Gastrocnemius medialis (tissue), 4 donors: ENCODE measurements at regions not wholly inside any gene's neighbourhood (a gene's known extent, or its start where the extent isn't known, plus 50 kb on each side); places are given as distances from the start of the nearest gene placed in this dataset.

ENCODE experiments used
- ATAC-seq, 2 donors: fragments of 150-250 bp; one replicate each; pipeline ENCODE4 v1.9.1; 2016
- DNase-seq, 2 donors: peaks; one replicate each; pipeline ENCODE4 v3.0.0-alpha.2; 2019
- H3K27ac ChIP-seq, 4 donors: fragments of 200-600 bp; sonication (generic); 1 replicate in 1 of 4; 2 replicates in 3 of 4; pipeline ENCODE4 v1.5.1; 2016 to 2018; ENCODE audit warnings: mild to moderate bottlenecking in 2 of 4, moderate library complexity in 1 of 4
- H3K27me3 ChIP-seq, 3 donors: fragments of 200-600 bp; sonication (generic) in 2 of 3; 1 replicate in 1 of 3; 2 replicates in 2 of 3; pipeline versions ENCODE4 v1.5.1 to v1.6.0; 2016 to 2019; ENCODE audit warnings: mild to moderate bottlenecking in 1 of 3, moderate library complexity in 1 of 3
- H3K36me3 ChIP-seq, 2 donors: fragments of 200-600 bp; sonication (generic) in 1 of 2; one replicate each; pipeline ENCODE4 v1.5.1; 2017 to 2018
- H3K4me1 ChIP-seq, 2 donors: fragments of 200-600 bp; sonication (generic) in 1 of 2; one replicate each; pipeline ENCODE4 v1.5.1; 2016 to 2017; ENCODE audit warnings: mild to moderate bottlenecking in 2 of 2
- H3K4me3 ChIP-seq, 4 donors: fragments of 200-600 bp; sonication (generic) in 3 of 4; 1 replicate in 1 of 4; 2 replicates in 3 of 4; pipeline ENCODE4 v1.5.1; 2016 to 2019; ENCODE audit warnings: mild to moderate bottlenecking in 2 of 4
- H3K9me3 ChIP-seq, 3 donors: fragments of 200-600 bp; sonication (generic) in 2 of 3; 1 replicate in 1 of 3; 2 replicates in 2 of 3; pipeline ENCODE4 v1.5.1; 2016 to 2019
- POLR2A ChIP-seq, 2 donors: fragments of 450-650 bp; IDR thresholded peaks; one replicate each; pipeline ENCODE4 v1.6.1; 2017; ENCODE audit warnings: antibody characterized with exemption in 2 of 2, mild to moderate bottlenecking in 2 of 2, moderate library complexity in 2 of 2
- in situ Hi-C, 4 donors: fragments of 200-750 bp; cut with MboI; loops; one replicate each; pipeline versions ENCODE4 v1.15.0 to v1.8.0; 2017; ENCODE audit warnings: low sequenced_read_pairs in 4 of 4
- intact Hi-C: fragments of 100-400 bp; cut with DNase I; formaldehyde crosslinking; loops from one replicate; pipeline ENCODE4 v1.15.1; 2023; ENCODE audit warnings: low total_unique reads
- TF ChIP-seq, protein P1 (sequence below), 5 experiments: fragments of 450-650 bp in 3 of 5; fragments of 200-600 bp in 2 of 5; sonication (generic) in 2 of 5; IDR thresholded peaks in 4 of 5; conservative IDR thresholded peaks in 1 of 5; 1 replicate in 4 of 5; 2 replicates in 1 of 5; pipeline ENCODE4 v1.5.1; 2016 to 2019; ENCODE audit warnings: antibody characterized with exemption in 5 of 5, mild to moderate bottlenecking in 3 of 5, moderate library complexity in 3 of 5

GRCh38 chr14:36066636-36067035 is 109.9 kb downstream of the PTCSC3 start:
- Histone ChIP-seq H3K36me3 (no peaks in the 10 kb centered on the region), H3K4me1 (no peaks in the 10 kb centered on the region), H3K9me3 (no peaks in the 10 kb centered on the region), H3K27ac (no peak overlapping the region), H3K27me3 (no peaks in the 10 kb centered on the region), H3K4me3 (no peak overlapping the region)
- intact Hi-C loops (no loop called here), in situ Hi-C loops (no loop called here)
- DNase-seq (no peak), ATAC-seq (no peak)
- no peak for TF ChIP-seq POLR2A (IDR thresholded peaks at IDR 0.05)
- TF ChIP-seq, protein P1, sequence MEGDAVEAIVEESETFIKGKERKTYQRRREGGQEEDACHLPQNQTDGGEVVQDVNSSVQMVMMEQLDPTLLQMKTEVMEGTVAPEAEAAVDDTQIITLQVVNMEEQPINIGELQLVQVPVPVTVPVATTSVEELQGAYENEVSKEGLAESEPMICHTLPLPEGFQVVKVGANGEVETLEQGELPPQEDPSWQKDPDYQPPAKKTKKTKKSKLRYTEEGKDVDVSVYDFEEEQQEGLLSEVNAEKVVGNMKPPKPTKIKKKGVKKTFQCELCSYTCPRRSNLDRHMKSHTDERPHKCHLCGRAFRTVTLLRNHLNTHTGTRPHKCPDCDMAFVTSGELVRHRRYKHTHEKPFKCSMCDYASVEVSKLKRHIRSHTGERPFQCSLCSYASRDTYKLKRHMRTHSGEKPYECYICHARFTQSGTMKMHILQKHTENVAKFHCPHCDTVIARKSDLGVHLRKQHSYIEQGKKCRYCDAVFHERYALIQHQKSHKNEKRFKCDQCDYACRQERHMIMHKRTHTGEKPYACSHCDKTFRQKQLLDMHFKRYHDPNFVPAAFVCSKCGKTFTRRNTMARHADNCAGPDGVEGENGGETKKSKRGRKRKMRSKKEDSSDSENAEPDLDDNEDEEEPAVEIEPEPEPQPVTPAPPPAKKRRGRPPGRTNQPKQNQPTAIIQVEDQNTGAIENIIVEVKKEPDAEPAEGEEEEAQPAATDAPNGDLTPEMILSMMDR (IDR thresholded peaks at IDR 0.05 in 4 of 5, conservative IDR thresholded peaks at IDR 0.05 in 1 of 5): no peak

GRCh38 chr14:36065831-36066230 is 110.7 kb downstream of the PTCSC3 start:
- Histone ChIP-seq H3K9me3 (no peaks in the 10 kb centered on the region), H3K4me1 (no peaks in the 10 kb centered on the region), H3K36me3 (no peaks in the 10 kb centered on the region), H3K4me3 (no peak overlapping the region), H3K27ac (no peak overlapping the region), H3K27me3 (no peaks in the 10 kb centered on the region)
- no peak for TF ChIP-seq POLR2A (IDR thresholded peaks at IDR 0.05)
- intact Hi-C loops: no loop called here
- in situ Hi-C loops: no loop called here
- ATAC-seq (no peak), DNase-seq (no peak)

- Histone ChIP-seq H3K27me3 (no peaks in the 10 kb centered on the region), H3K9me3 (no peaks in the 10 kb centered on the region), H3K27ac (no peak overlapping the region), H3K4me1 (no peaks in the 10 kb centered on the region), H3K4me3 (no peak overlapping the region), H3K36me3 (no peaks in the 10 kb centered on the region)
- TF ChIP-seq, protein P1 (IDR thresholded peaks at IDR 0.05 in 4 of 5, conservative IDR thresholded peaks at IDR 0.05 in 1 of 5): no peak
- TF ChIP-seq POLR2A (IDR thresholded peaks at IDR 0.05): no peak
- ATAC-seq (no peak), DNase-seq (no peak)
- in situ Hi-C loops: no loop called here
- intact Hi-C loops: no loop called here
Observed at GRCh38 chr14:36059531-36059930, 117.0 kb downstream of the PTCSC3 start.

DNA sequence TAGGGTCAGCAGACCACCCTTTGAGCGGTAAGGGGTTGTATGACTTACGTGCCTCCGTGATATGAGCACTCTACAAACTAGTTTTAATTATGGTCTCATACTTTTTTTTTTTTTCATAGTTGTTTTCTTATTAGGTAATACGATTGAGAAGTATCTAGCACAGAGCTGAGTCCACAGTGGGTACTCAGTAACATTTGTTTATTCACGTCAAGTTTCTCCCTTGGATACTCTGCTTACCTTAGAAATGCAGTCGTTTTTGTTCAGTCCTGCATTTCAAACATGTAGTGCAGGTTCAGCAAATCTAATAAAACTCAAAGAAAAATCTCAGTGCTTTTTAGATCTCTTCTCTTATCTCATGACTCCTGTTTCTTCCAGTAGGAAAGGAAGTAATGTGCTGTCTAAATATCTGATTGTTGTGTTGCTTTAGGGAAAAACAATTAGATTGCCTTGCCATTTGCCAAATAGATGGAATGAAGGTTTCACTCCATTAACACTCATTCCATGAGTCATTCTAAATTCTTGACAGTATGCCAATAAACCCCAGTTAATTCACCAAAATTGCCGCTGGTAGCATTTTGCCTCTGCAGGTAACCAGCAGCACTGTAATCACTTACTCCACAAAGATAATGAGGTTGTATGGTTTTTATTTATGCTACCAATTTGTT is 118.9 kb downstream of the PTCSC3 start:
- in situ Hi-C loops: no loop called here
- no peaks in the 10 kb centered on the region for H3K4me1 ChIP-seq
- TF ChIP-seq POLR2A (IDR thresholded peaks at IDR 0.05): no peak
- TF ChIP-seq, protein P1 (IDR thresholded peaks at IDR 0.05 in 4 of 5, conservative IDR thresholded peaks at IDR 0.05 in 1 of 5): no peak
- H3K4me3 ChIP-seq: no peak overlapping the region
- H3K36me3 ChIP-seq: no peaks in the 10 kb centered on the region
- no peak for ATAC-seq
- intact Hi-C loops: no loop called here
- H3K27me3 ChIP-seq: no peaks in the 10 kb centered on the region
- H3K9me3 ChIP-seq: no peaks in the 10 kb centered on the region
- DNase-seq: no peak
- no peak overlapping the region for H3K27ac ChIP-seq

- Histone ChIP-seq H3K4me3 (no peak overlapping the region), H3K4me1 (no peaks in the 10 kb centered on the region), H3K27ac (no peak overlapping the region), H3K36me3 (no peaks in the 10 kb centered on the region), H3K9me3 (no peaks in the 10 kb centered on the region), H3K27me3 (no peaks in the 10 kb centered on the region)
- TF ChIP-seq, protein P1 (IDR thresholded peaks at IDR 0.05 in 4 of 5, conservative IDR thresholded peaks at IDR 0.05 in 1 of 5): no peak
- TF ChIP-seq POLR2A (IDR thresholded peaks at IDR 0.05): no peak
- in situ Hi-C loops: no loop called here
- intact Hi-C loops: no loop called here
- no peak for ATAC-seq
- no peak for DNase-seq
Observed at GRCh38 chr14:36056845-36057244, 119.7 kb downstream of the PTCSC3 start.
